ENCODE measurements at regions not wholly inside any gene's neighbourhood (a gene's known extent, or its start where the extent isn't known, plus 50 kb on each side); places are given as distances from the start of the nearest gene placed in this dataset.
"Not testable (repeated sequence)": the region's sequence is repeated elsewhere in the genome, so short reads cannot be mapped to it uniquely, and the experiment has no call there.

DNA sequence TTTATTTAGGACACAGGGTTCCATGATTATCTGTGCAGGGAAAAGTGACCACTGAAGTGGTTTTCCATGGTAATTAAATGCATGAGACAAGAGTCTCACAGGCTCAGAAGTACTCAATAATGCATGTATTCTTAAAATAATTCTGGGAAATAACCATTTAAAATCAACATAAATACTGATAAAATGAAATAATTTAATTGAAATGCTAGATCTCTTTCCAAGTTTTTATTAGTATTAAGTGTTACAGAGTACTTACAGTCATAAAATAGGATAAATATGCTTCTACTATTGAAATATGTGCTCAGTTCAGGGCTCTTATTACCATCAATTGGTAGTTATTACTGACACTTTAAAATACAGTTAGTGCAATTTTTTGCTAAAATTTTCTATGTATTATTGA, 916.0 kb upstream of the GJE1 start:
- DNase-seq: no peak

- DNase-seq: no peak
Measured at GRCh38 chr6:141212296-141212695, 920.4 kb upstream of the GJE1 start.

- no peak for DNase-seq
Measured at GRCh38 chr6:141211845-141212244, 920.9 kb upstream of the GJE1 start.

DNA sequence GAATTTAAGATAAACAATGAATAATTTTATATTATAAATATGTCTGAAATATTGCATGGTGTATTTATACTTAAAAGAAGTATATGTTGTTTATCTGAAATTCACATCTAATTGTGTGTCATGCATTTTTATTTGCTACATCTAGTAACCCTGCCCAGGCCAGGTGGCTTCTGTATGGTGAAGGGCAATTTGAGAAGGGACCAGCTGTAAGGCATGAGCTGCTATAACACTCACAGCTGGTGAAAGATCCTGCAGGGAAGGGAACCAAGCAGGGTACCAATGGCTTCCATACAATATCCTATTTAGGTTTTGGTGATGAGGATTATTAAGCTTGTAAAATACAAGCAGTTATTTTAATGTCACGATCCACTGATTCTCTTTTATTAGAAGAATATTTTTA, 921.8 kb upstream of the GJE1 start:
- no peak for DNase-seq

DNA sequence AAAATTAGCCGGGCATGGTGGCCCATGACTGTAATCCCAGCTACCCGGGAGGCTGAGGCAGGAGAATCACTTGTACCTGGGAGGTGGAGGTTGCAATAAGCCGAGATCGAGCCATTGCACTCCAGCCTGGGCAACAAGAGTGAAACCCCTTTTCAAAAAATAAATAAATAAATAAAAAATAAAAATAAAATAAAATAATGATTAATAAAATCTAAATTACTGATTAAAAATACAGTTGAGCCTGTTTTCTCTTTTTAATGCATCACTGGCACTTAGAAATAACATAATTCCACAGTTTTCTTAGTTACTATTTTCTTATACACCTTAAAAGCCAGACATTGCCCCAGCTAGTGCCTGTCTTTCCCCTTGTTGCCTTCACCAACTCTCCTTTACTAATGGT, 922.8 kb upstream of the GJE1 start:
- no peak for DNase-seq

DNA sequence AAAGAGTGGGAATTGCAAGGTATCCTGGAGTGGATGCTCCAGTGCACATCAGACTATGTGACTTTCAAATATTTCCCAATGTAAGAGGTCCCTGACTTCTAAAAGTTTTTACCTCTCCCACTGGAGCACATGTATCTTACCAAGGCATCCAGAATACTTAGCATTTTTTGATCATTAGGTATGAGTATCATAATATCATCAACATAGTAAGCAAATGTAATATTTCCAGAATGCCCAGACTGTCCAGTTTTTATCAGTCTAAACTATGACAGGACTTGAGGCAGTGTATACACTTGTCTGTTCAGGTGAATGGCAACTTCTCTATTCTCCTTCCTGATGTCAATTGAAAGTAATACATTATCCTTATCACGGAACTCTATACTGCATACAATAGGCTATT, 924.6 kb upstream of the GJE1 start:
- DNase-seq: no peak

DNA sequence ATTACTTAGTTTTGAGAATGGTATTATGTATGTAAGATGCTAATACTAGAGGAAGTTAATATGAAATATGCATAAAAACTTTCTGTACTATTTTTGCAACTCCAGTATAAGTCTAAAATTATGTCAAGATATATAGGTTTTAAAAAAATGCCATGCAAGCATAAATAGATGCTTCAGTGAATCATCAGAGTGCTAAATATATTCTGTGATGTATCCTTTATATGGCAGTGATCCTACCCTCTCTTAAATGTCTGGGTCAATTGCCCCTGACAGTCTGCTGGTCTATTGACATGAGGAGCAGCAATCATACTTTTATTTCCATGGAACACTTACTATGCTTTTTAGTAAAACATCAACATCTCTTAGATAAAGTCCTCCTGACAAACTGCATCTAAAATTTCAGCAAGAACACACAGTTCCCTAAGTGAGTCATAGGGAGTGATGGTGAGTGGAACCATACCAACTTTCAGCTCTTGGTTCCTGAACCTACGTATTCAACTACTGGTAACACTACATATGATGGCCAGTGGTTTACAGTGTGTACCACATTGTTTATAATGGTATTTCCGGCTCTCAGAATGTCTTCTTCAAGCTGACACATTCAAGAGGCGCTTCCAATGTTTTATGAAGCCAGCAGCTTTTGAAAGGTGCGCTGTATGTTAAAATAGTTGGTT, 928.7 kb upstream of the GJE1 start:
- no peak for DNase-seq

GRCh38 chr6:141202626-141203025, 930.1 kb upstream of the GJE1 start:
- DNase-seq: no peak

- no peak for DNase-seq
Measured at GRCh38 chr6:141199074-141199473, 933.7 kb upstream of the GJE1 start.

GRCh38 chr6:141195251-141195832, 937.4 kb upstream of the GJE1 start:
- DNase-seq: no peak

- no peak for DNase-seq
Measured at GRCh38 chr6:141183368-141183767, 949.4 kb upstream of the GJE1 start.

DNA sequence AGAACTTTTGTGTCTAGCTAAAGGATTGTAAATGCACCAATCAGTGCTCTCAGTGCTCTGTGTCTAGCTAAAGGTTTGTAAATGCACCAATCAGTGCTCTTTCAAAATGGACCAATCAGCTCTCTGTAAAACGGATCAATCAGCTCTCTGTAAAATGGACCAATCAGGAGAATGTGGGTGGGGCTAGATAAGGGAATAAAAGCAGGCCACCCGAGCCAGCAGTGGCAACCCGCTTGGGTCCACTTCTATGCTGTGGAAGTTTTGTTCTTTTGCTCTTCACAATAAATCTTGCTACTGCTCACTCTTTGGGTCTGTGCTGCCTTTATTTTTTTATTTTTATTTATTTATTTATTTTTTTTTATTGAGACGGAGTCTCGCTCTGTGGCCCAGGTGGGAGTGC, 957.3 kb upstream of the GJE1 start:
- DNase-seq: not testable (repeated sequence)

DNA sequence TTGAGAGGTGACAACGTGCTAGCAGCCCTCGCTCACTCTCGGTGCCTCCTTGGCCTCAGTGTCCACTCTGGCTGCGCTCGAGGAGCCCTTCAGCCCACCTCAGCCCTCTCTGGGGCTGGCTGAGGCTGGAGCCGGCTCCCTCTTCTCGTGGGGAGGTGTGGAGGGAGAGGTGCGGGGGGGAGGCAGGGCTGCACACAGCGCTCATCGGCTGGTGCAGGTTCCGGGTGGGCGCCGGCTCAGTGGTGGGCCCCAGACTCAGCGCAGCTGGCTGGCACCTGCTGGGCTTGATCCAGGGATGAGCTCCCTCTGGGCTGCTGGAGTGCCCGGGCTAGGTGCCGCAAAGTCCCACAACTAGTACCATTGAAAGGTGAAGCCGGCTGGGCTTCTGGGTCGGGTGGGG, 957.8 kb upstream of the GJE1 start:
- no peak for DNase-seq

DNA sequence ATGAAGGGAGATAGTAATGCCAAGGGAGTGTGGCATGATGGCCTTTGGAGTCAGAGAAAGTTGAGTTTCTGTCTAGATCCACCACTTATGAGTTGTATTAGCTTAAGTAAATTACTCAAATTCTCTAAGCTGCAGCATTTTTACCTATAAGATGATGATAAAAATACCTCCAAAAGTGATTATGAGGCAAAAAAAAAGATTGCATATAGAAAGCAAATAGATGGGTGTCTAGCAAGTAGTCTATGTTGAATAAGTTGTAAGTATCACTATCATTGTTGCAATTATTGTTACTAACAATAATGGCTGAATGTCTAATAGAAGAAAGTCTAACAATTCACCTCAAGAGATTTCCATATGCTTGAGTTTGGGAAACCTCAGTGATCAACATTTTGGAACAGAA, 959.2 kb upstream of the GJE1 start:
- DNase-seq: no peak

GRCh38 chr6:141169419-141169818, 963.3 kb upstream of the GJE1 start:
- DNase-seq: no peak

DNA sequence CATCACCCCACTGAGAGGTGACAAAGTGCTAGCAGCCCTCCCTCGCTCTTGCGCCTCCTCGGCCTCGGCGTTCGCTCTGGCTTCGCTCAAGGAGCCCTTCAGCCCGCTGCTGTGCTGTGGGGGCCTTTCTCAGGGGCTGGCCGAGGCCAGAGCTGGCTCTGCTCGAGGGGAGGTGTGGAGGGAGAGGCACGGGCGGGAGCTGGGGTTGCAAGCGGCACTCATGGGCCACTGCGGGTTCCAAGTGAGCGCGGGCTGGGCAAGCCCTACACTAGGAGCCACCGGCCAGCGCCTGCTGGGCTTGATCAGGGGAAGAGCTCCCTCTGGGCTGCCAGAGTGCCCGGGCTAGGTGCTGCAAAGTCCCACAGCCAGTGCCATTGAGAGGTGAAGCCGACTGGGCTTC, 964.8 kb upstream of the GJE1 start:
- no peak for DNase-seq

GRCh38 chr6:141165002-141165665, 967.6 kb upstream of the GJE1 start:
- DNase-seq: no peak

- DNase-seq: no peak
Measured at GRCh38 chr6:141164042-141164743, 968.5 kb upstream of the GJE1 start.

- no peak for DNase-seq
Measured at GRCh38 chr6:141163107-141163506, 969.6 kb upstream of the GJE1 start.

DNA sequence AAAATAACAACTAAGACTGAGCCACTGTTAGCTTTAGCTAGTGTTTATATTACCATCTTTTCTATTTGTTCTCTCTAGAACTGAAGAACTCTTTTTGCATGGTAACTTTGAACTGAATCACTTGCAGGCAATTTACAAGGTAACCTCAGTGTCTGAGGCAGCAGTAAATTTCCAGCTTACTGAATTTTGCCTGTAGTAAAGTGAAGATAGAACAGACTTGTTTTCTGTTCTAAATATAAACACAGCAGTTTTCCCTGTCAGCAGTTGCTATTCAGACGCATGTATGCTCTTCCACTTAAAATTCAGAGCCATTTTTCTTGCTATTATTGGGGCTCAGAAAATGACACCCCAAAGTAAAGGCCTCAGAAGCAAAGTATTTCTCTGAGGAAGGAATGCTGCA, 974.0 kb upstream of the GJE1 start:
- DNase-seq: no peak

- peak; percentile 62 for DNase-seq
Measured at GRCh38 chr6:141153563-141153962, 979.2 kb upstream of the GJE1 start.

DNA sequence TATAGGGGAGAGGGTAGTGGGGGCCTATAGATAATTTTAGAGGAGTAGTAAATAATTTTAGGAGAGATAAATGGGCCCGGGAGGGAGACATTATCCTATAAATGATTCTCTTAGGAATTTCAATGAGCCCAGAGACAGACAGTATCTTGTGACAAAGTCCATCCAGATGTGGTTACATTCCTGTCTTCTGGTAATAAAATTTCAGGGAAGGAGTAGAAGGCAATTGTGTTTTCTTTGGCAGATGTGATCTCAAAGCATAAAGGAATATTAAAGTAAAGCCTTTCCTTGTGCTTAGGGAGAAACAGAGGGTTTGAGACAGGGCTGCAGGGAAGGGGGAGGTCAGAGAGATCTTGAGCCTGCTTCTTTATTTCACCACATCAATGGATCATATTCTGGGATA, 979.8 kb upstream of the GJE1 start:
- no peak for DNase-seq

GRCh38 chr6:141151710-141152417, 980.9 kb upstream of the GJE1 start:
- DNase-seq: no peak

All from CD4-positive, alpha-beta T cell treated with Interleukin-21 for 1 hour (primary cell).